NT2/D1 (cell line): ENCODE measurements at regions not wholly inside any gene's neighbourhood (a gene's known extent, or its start where the extent isn't known, plus 50 kb on each side); places are given as distances from the start of the nearest gene placed in this dataset.

Source experiments
- SUZ12 ChIP-seq: IDR thresholded peaks from 2 replicates; pipeline ENCODE4 v1.6.1; 2011; ENCODE audit not compliant: insufficient read length, insufficient read depth; ENCODE audit errors: extremely low read depth
- YY1 ChIP-seq: IDR thresholded peaks from 2 replicates; pipeline ENCODE4 v1.6.1; 2011; ENCODE audit not compliant: insufficient read length, insufficient read depth
- ZNF274 ChIP-seq: IDR thresholded peaks from 2 replicates; pipeline ENCODE4 v1.6.1; 2011; ENCODE audit warnings: mild to moderate bottlenecking, low read depth, low read length

GRCh38 chr12:118543651-118544050 is 167.3 kb downstream of the SUDS3 start:
- TF ChIP-seq ZNF274 (no peak), YY1 (no peak), SUZ12 (no peak)
